Adrenal gland (tissue), 5 donors: ENCODE measurements at regions not wholly inside any gene's neighbourhood (a gene's known extent, or its start where the extent isn't known, plus 50 kb on each side); places are given as distances from the start of the nearest gene placed in this dataset.

Experiments used
- POLR2A ChIP-seq, 2 donors: fragments of 450-650 bp; IDR thresholded peaks; one replicate each; pipeline ENCODE4 v1.6.1; 2017; ENCODE audit warnings: antibody characterized with exemption in 2 of 2, mild to moderate bottlenecking in 2 of 2, moderate library complexity in 1 of 2
- TF ChIP-seq, protein P1 (sequence below), 6 experiments: fragments of 450-650 bp in 4 of 6; fragments of 200-600 bp in 2 of 6; sonication (generic) in 1 of 6; IDR thresholded peaks; 1 replicate in 5 of 6; 2 replicates in 1 of 6; pipeline versions ENCODE4 v1.5.1 to v1.8.0; 2016 to 2021; ENCODE audit warnings: antibody characterized with exemption in 6 of 6, mild to moderate bottlenecking in 2 of 6, moderate library complexity in 1 of 6
- donor health status: DM: no; HTN: no; CAD: no.

DNA sequence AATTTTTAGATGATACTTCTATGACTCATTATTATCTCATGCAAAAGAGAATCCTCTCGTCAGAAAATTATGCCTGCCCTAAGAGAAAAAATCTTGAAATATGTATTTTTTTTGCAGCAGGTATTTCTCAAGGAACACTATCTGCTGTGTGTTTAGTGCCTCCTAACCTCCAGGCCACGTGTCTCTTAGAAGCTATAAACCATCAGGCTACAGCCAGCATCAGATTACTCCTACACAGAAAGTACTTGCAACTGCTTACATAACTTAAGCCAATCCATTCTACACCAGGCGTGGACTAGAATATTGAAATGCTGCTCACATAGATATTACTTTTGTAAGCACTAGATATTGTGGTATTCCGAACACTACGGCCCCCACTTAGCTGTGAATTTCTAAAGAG is 933.4 kb downstream of the PLA2G4A start:
- TF ChIP-seq, protein P1, sequence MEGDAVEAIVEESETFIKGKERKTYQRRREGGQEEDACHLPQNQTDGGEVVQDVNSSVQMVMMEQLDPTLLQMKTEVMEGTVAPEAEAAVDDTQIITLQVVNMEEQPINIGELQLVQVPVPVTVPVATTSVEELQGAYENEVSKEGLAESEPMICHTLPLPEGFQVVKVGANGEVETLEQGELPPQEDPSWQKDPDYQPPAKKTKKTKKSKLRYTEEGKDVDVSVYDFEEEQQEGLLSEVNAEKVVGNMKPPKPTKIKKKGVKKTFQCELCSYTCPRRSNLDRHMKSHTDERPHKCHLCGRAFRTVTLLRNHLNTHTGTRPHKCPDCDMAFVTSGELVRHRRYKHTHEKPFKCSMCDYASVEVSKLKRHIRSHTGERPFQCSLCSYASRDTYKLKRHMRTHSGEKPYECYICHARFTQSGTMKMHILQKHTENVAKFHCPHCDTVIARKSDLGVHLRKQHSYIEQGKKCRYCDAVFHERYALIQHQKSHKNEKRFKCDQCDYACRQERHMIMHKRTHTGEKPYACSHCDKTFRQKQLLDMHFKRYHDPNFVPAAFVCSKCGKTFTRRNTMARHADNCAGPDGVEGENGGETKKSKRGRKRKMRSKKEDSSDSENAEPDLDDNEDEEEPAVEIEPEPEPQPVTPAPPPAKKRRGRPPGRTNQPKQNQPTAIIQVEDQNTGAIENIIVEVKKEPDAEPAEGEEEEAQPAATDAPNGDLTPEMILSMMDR (IDR thresholded peaks at IDR 0.05) = no peak
- TF ChIP-seq POLR2A (IDR thresholded peaks at IDR 0.05) = no peak
